ENCODE measurements at regions not wholly inside any gene's neighbourhood (a gene's known extent, or its start where the extent isn't known, plus 50 kb on each side); places are given as distances from the start of the nearest gene placed in this dataset.
A peak's percentile ranks its signal among the peaks of the same experiment; 100 is the strongest.

DNA sequence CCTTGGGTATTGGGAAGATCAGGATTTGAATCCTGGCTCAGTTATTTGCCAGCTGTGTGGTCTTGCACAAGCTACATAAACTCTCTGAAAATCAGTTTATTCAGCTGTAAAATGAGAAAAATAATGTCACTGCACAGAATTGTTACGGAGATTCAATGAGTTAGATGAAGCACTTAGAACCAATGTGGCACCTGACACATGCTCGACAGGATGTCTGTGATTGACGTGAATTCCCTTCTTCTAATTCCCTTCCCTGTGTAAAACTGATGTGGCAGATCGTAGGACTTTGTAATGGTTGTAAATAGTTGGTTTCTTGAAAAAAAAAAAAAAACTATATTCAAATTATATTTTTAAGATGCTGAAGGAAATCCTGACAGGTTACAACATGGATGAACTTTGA lies 249.9 kb upstream of the MKLN1 start:
- Histone ChIP-seq H2BK120ac (ENCODE audit: low read depth, low read length) (no peak overlapping the region), H3K4me3 (ENCODE audit: insufficient read depth in 1 of 2, low read depth in 1 of 2, low read length in 2 of 2) (no peak overlapping the region), H4K91ac (ENCODE audit: low read length) (no peak overlapping the region), H3K36me3 (ENCODE audit: control insufficient read depth in 1 of 2, insufficient read depth in 2 of 2, low read depth in 1 of 2, low read length in 2 of 2) (peaks cover 7 to 87% of the 10 kb centered on the region in 2 experiments), H3K27me3 (ENCODE audit: control insufficient read depth in 1 of 2, insufficient read depth in 1 of 2, low read length in 2 of 2) (no peaks in the 10 kb centered on the region), H3K14ac (ENCODE audit: low read length in 2 of 2) (no peak overlapping the region), H2BK12ac (ENCODE audit: low read length in 2 of 2) (no peak overlapping the region), H3K18ac (ENCODE audit: low read depth in 1 of 2, low read length in 2 of 2) (no peak overlapping the region), H2AFZ (ENCODE audit: low read depth, low read length) (no peak overlapping the region), H3K9ac (ENCODE audit: low read length) (peak overlapping the region; percentile 11), H2BK15ac (ENCODE audit: low read depth, poor library complexity, severe bottlenecking) (no peak overlapping the region), H3K4ac (ENCODE audit: low read depth in 1 of 2, low read length in 2 of 2) (no peak overlapping the region), H3K79me1 (replicated peaks; ENCODE audit: low read length, poor library complexity, severe bottlenecking) (peaks cover 36% of the 10 kb centered on the region), H2BK5ac (ENCODE audit: low read depth, low read length, poor library complexity, severe bottlenecking) (no peak overlapping the region), H3K4me1 (ENCODE audit: control insufficient read depth, insufficient read depth, low read depth, low read length) (peaks cover 3% of the 10 kb centered on the region), H2AK5ac (ENCODE audit: low read length, severe bottlenecking) (no peak overlapping the region), H3K9me3 (ENCODE audit: control insufficient read depth, low read length) (no peaks in the 10 kb centered on the region), H3K4me2 (ENCODE audit: low read length, poor library complexity, severe bottlenecking) (no peak overlapping the region), H3K23ac (ENCODE audit: low read length in 2 of 2) (no peak overlapping the region), H4K8ac (ENCODE audit: low read length) (no peak overlapping the region), H3K27ac (ENCODE audit: low read length, poor library complexity, severe bottlenecking) (no peak overlapping the region)
- no peak for DNase-seq
- WGBS: 90% methylated on average over 2 of the region's 4 CpGs

- Histone ChIP-seq H3K4ac (ENCODE audit: low read depth in 1 of 2, low read length in 2 of 2) (no peak overlapping the region), H4K91ac (ENCODE audit: low read length) (no peak overlapping the region), H3K4me2 (ENCODE audit: low read length, poor library complexity, severe bottlenecking) (no peak overlapping the region), H2BK12ac (ENCODE audit: low read length in 2 of 2) (no peak overlapping the region), H3K14ac (ENCODE audit: low read length in 2 of 2) (no peak overlapping the region), H3K4me1 (ENCODE audit: control insufficient read depth, insufficient read depth, low read depth, low read length) (no peaks in the 10 kb centered on the region), H3K9ac (ENCODE audit: low read length) (no peak overlapping the region), H2BK5ac (ENCODE audit: low read depth, low read length, poor library complexity, severe bottlenecking) (no peak overlapping the region), H2AFZ (ENCODE audit: low read depth, low read length) (no peak overlapping the region), H4K8ac (ENCODE audit: low read length) (no peak overlapping the region), H3K9me3 (ENCODE audit: control insufficient read depth, low read length) (no peaks in the 10 kb centered on the region), H2BK15ac (ENCODE audit: low read depth, poor library complexity, severe bottlenecking) (no peak overlapping the region), H3K79me1 (replicated peaks; ENCODE audit: low read length, poor library complexity, severe bottlenecking) (peaks cover 26% of the 10 kb centered on the region), H3K36me3 (ENCODE audit: control insufficient read depth in 1 of 2, insufficient read depth in 2 of 2, low read depth in 1 of 2, low read length in 2 of 2) (peaks cover 3 to 81% of the 10 kb centered on the region in 2 experiments), H3K4me3 (ENCODE audit: insufficient read depth in 1 of 2, low read depth in 1 of 2, low read length in 2 of 2) (no peak overlapping the region), H3K23ac (ENCODE audit: low read length in 2 of 2) (no peak overlapping the region), H2BK120ac (ENCODE audit: low read depth, low read length) (no peak overlapping the region), H3K27me3 (ENCODE audit: control insufficient read depth in 1 of 2, insufficient read depth in 1 of 2, low read length in 2 of 2) (no peaks in the 10 kb centered on the region), H2AK5ac (ENCODE audit: low read length, severe bottlenecking) (no peak overlapping the region), H3K18ac (ENCODE audit: low read depth in 1 of 2, low read length in 2 of 2) (no peak overlapping the region), H3K27ac (ENCODE audit: low read length, poor library complexity, severe bottlenecking) (no peak overlapping the region)
- WGBS: 89% methylated on average over 4 of the region's 5 CpGs
- no peak for DNase-seq
These were observed 246.9 kb upstream of the MKLN1 start for GRCh38 chr7:131080754-131081153.

DNA sequence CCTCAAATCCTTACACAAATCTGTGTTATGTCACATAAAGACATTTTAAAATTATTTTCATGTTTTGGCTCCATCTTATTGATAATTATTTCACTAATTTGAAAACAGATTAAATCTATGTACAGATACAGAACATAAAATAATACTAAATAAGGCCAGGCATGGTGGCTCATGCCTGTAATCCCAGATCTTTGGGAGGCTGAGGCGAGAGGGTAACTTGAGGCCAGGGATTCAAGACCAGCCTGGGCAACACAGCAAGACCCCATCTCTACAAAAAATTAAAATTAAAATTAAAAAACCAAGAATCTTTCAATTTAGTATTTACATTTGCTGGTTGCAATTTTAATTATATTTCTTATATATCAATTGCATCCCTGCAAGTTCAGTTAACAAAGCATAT lies 246.4 kb upstream of the MKLN1 start:
- WGBS: 100% methylated on average over 1 of the region's 1 CpG
- Histone ChIP-seq H4K91ac (ENCODE audit: low read length) (no peak overlapping the region), H3K18ac (ENCODE audit: low read depth in 1 of 2, low read length in 2 of 2) (no peak overlapping the region), H3K4ac (ENCODE audit: low read depth in 1 of 2, low read length in 2 of 2) (no peak overlapping the region), H3K27ac (ENCODE audit: low read length, poor library complexity, severe bottlenecking) (no peak overlapping the region), H2AFZ (ENCODE audit: low read depth, low read length) (no peak overlapping the region), H2BK120ac (ENCODE audit: low read depth, low read length) (no peak overlapping the region), H2BK15ac (ENCODE audit: low read depth, poor library complexity, severe bottlenecking) (no peak overlapping the region), H3K36me3 (ENCODE audit: control insufficient read depth in 1 of 2, insufficient read depth in 2 of 2, low read depth in 1 of 2, low read length in 2 of 2) (peaks cover 3 to 82% of the 10 kb centered on the region in 2 experiments), H3K9ac (ENCODE audit: low read length) (no peak overlapping the region), H3K4me3 (ENCODE audit: insufficient read depth in 1 of 2, low read depth in 1 of 2, low read length in 2 of 2) (no peak overlapping the region), H2BK12ac (ENCODE audit: low read length in 2 of 2) (no peak overlapping the region), H3K27me3 (ENCODE audit: control insufficient read depth in 1 of 2, insufficient read depth in 1 of 2, low read length in 2 of 2) (no peaks in the 10 kb centered on the region), H2BK5ac (ENCODE audit: low read depth, low read length, poor library complexity, severe bottlenecking) (no peak overlapping the region), H2AK5ac (ENCODE audit: low read length, severe bottlenecking) (no peak overlapping the region), H3K9me3 (ENCODE audit: control insufficient read depth, low read length) (no peaks in the 10 kb centered on the region), H3K4me2 (ENCODE audit: low read length, poor library complexity, severe bottlenecking) (no peak overlapping the region), H3K79me1 (replicated peaks; ENCODE audit: low read length, poor library complexity, severe bottlenecking) (peaks cover 23% of the 10 kb centered on the region), H3K14ac (ENCODE audit: low read length in 2 of 2) (no peak overlapping the region), H3K4me1 (ENCODE audit: control insufficient read depth, insufficient read depth, low read depth, low read length) (no peaks in the 10 kb centered on the region), H3K23ac (ENCODE audit: low read length in 2 of 2) (no peak overlapping the region), H4K8ac (ENCODE audit: low read length) (no peak overlapping the region)
- DNase-seq: no peak

GRCh38 chr7:131083781-131084180 lies 243.9 kb upstream of the MKLN1 start:
- H2BK120ac ChIP-seq (ENCODE audit: low read depth, low read length): no peak overlapping the region
- H3K9me3 ChIP-seq (ENCODE audit: control insufficient read depth, low read length): no peaks in the 10 kb centered on the region
- H2AK5ac ChIP-seq (ENCODE audit: low read length, severe bottlenecking): no peak overlapping the region
- DNase-seq: no peak
- H3K4me2 ChIP-seq (ENCODE audit: low read length, poor library complexity, severe bottlenecking): no peak overlapping the region
- H2BK15ac ChIP-seq (ENCODE audit: low read depth, poor library complexity, severe bottlenecking): no peak overlapping the region
- H3K18ac ChIP-seq (ENCODE audit: low read depth in 1 of 2, low read length in 2 of 2): no peak overlapping the region
- no peak overlapping the region for H3K14ac ChIP-seq (ENCODE audit: low read length in 2 of 2)
- no peak overlapping the region for H2BK12ac ChIP-seq (ENCODE audit: low read length in 2 of 2)
- no peaks in the 10 kb centered on the region for H3K27me3 ChIP-seq (ENCODE audit: control insufficient read depth in 1 of 2, insufficient read depth in 1 of 2, low read length in 2 of 2)
- H3K27ac ChIP-seq (ENCODE audit: low read length, poor library complexity, severe bottlenecking): no peak overlapping the region
- H2AFZ ChIP-seq (ENCODE audit: low read depth, low read length): no peak overlapping the region
- H3K9ac ChIP-seq (ENCODE audit: low read length): no peak overlapping the region
- H2BK5ac ChIP-seq (ENCODE audit: low read depth, low read length, poor library complexity, severe bottlenecking): no peak overlapping the region
- H3K79me1 ChIP-seq (replicated peaks; ENCODE audit: low read length, poor library complexity, severe bottlenecking): peaks cover 22% of the 10 kb centered on the region
- H3K4ac ChIP-seq (ENCODE audit: low read depth in 1 of 2, low read length in 2 of 2): no peak overlapping the region
- WGBS: 100% methylated on average over 1 of the region's 1 CpG
- no peak overlapping the region for H3K23ac ChIP-seq (ENCODE audit: low read length in 2 of 2)
- no peak overlapping the region for H4K8ac ChIP-seq (ENCODE audit: low read length)
- no peak overlapping the region for H3K4me3 ChIP-seq (ENCODE audit: insufficient read depth in 1 of 2, low read depth in 1 of 2, low read length in 2 of 2)
- peaks cover 3 to 84% of the 10 kb centered on the region in 2 experiments for H3K36me3 ChIP-seq (ENCODE audit: control insufficient read depth in 1 of 2, insufficient read depth in 2 of 2, low read depth in 1 of 2, low read length in 2 of 2)
- H3K4me1 ChIP-seq (ENCODE audit: control insufficient read depth, insufficient read depth, low read depth, low read length): no peaks in the 10 kb centered on the region
- H4K91ac ChIP-seq (ENCODE audit: low read length): no peak overlapping the region

Measured in mesenchymal stem cell (in vitro differentiated cells and primary cell).